ENCODE measurements at regions not wholly inside any gene's neighbourhood (a gene's known extent, or its start where the extent isn't known, plus 50 kb on each side); places are given as distances from the start of the nearest gene placed in this dataset.

DNA sequence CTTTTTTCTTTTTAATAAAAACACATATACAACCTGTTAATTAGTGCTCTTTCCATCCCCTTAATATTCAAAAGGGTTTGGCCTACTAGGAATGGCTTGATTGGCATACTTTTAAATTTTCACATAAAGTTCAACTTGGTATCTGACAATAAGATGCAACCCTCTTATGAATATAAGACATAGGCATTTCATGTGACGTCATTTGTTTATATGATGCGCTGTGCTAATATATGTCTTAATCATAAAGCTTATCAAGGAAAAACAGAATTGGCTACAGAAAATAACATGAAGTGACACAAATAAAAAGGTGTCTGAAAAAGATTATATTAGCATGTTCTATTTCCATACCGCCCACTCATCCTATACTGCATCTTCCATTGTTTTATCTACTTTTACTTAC lies 1642.4 kb downstream of the EFNA5 start:
- no peaks in the 10 kb centered on the region for H3K27me3 ChIP-seq (replicated peaks; ENCODE audit: insufficient read depth)
- H3K9me3 ChIP-seq, result no peaks in the 10 kb centered on the region
- intact Hi-C loops (cut with DNase I), result no loop called here
- 63% methylated on average over 3 of the region's 3 CpGs for WGBS
- no peaks in the 10 kb centered on the region for H3K36me3 ChIP-seq
- H3K4me1 ChIP-seq (replicated peaks), result no peaks in the 10 kb centered on the region
- no peak for DNase-seq (ENCODE audit: low spot score)
- no peak overlapping the region for H3K27ac ChIP-seq
- H3K4me3 ChIP-seq, result no peak overlapping the region
- TF ChIP-seq, protein P1, sequence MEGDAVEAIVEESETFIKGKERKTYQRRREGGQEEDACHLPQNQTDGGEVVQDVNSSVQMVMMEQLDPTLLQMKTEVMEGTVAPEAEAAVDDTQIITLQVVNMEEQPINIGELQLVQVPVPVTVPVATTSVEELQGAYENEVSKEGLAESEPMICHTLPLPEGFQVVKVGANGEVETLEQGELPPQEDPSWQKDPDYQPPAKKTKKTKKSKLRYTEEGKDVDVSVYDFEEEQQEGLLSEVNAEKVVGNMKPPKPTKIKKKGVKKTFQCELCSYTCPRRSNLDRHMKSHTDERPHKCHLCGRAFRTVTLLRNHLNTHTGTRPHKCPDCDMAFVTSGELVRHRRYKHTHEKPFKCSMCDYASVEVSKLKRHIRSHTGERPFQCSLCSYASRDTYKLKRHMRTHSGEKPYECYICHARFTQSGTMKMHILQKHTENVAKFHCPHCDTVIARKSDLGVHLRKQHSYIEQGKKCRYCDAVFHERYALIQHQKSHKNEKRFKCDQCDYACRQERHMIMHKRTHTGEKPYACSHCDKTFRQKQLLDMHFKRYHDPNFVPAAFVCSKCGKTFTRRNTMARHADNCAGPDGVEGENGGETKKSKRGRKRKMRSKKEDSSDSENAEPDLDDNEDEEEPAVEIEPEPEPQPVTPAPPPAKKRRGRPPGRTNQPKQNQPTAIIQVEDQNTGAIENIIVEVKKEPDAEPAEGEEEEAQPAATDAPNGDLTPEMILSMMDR (IDR thresholded peaks at IDR 0.05), result no peak
- TF ChIP-seq POLR2AphosphoS5 (IDR thresholded peaks at IDR 0.05) (no peak), POLR2A (IDR thresholded peaks at IDR 0.05) (no peak)

DNA sequence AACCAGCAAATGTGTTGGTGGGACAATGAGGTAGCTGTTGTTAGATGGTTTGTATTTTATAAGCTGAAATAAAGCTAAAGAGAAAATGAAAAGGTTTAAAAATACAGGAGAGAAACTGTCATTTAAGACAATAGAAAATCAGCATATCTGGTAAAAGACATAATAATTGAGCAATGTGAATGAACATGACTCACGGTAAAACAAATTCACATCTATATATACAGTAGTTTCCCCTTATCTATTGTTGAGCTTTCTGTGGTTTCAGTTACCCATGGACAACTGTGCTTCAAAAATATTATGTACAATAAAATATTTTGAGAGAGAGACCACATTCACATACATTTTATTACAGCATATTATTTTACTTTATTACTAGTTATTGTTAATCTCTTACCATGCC lies 1649.8 kb downstream of the EFNA5 start:
- Histone ChIP-seq H3K4me1 (replicated peaks) (no peaks in the 10 kb centered on the region), H3K27ac (no peak overlapping the region), H3K4me3 (no peak overlapping the region), H3K9me3 (no peaks in the 10 kb centered on the region), H3K36me3 (no peaks in the 10 kb centered on the region), H3K27me3 (replicated peaks; ENCODE audit: insufficient read depth) (no peaks in the 10 kb centered on the region)
- 88% methylated on average over 1 of the region's 1 CpG for WGBS
- intact Hi-C loops (cut with DNase I), result no loop called here
- DNase-seq (ENCODE audit: low spot score), result no peak
- TF ChIP-seq POLR2AphosphoS5 (IDR thresholded peaks at IDR 0.05) (no peak), POLR2A (IDR thresholded peaks at IDR 0.05) (no peak)
- TF ChIP-seq, protein P1 (IDR thresholded peaks at IDR 0.05), result no peak

- no peaks in the 10 kb centered on the region for H3K4me1 ChIP-seq (replicated peaks)
- H3K36me3 ChIP-seq, result no peaks in the 10 kb centered on the region
- no peak for DNase-seq (ENCODE audit: low spot score)
- H3K27me3 ChIP-seq (replicated peaks; ENCODE audit: insufficient read depth), result no peaks in the 10 kb centered on the region
- TF ChIP-seq, protein P1 (IDR thresholded peaks at IDR 0.05), result no peak
- H3K9me3 ChIP-seq, result no peaks in the 10 kb centered on the region
- no peak overlapping the region for H3K27ac ChIP-seq
- intact Hi-C loops (cut with DNase I), result no loop called here
- H3K4me3 ChIP-seq, result no peak overlapping the region
These were observed 1651.5 kb downstream of the EFNA5 start for GRCh38 chr5:106019261-106019660.

DNA sequence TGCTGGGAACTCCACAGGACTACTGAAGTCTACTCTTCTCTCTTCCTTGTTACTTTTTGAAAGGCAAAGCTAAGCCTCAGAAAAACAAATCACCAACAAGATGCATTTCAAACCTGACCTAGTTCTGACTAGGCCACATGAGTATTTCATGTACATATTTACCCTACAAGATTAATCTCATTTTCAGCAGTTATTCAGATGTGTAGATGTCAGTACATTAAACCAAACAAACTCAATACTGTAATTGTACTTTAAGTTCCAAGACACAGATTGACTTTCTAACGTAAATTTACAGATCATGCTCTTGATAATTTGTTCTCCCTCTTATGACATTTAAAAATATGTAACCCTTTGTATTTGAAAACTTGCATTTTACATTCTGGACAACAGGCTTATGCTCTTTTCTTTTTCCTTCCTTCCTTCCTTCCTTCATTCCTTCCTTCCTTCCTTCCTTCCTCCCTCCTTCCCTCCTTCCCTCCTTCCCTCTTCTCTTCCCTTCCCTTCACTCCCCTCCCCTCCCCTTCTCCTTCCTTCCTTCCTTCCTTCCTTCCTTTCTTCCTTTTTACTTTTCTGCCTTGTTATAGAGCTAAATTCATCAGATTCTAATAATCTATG lies 1653.4 kb downstream of the EFNA5 start:
- whole genome bisulfite sequencing, result 33% methylated on average over 1 of the region's 1 CpG

GRCh38 chr5:106014262-106014661 lies 1656.5 kb downstream of the EFNA5 start:
- no peak for DNase-seq (ENCODE audit: low spot score)
- TF ChIP-seq POLR2A (IDR thresholded peaks at IDR 0.05) (no peak), POLR2AphosphoS5 (IDR thresholded peaks at IDR 0.05) (no peak)
- TF ChIP-seq, protein P1 (IDR thresholded peaks at IDR 0.05), result no peak
- Histone ChIP-seq H3K36me3 (no peaks in the 10 kb centered on the region), H3K27ac (no peak overlapping the region), H3K4me3 (no peak overlapping the region), H3K27me3 (replicated peaks; ENCODE audit: insufficient read depth) (no peaks in the 10 kb centered on the region), H3K4me1 (replicated peaks) (no peaks in the 10 kb centered on the region), H3K9me3 (no peaks in the 10 kb centered on the region)
- intact Hi-C loops (cut with DNase I), result no loop called here

More for the DNA sequence above, 1653.4 kb downstream of the EFNA5 start:
- no peaks in the 10 kb centered on the region for H3K9me3 ChIP-seq
- no peaks in the 10 kb centered on the region for H3K36me3 ChIP-seq
- no peak overlapping the region for H3K4me3 ChIP-seq
- intact Hi-C loops (cut with DNase I), result no loop called here
- no peaks in the 10 kb centered on the region for H3K4me1 ChIP-seq (replicated peaks)
- TF ChIP-seq POLR2A (IDR thresholded peaks at IDR 0.05), result no peak
- TF ChIP-seq POLR2AphosphoS5 (IDR thresholded peaks at IDR 0.05), result no peak
- TF ChIP-seq, protein P1 (IDR thresholded peaks at IDR 0.05), result no peak
- no peaks in the 10 kb centered on the region for H3K27me3 ChIP-seq (replicated peaks; ENCODE audit: insufficient read depth)
- DNase-seq (ENCODE audit: low spot score), result no peak
- H3K27ac ChIP-seq, result no peak overlapping the region
